SK-N-MC (cell line): ENCODE measurements at regions not wholly inside any gene's neighbourhood (a gene's known extent, or its start where the extent isn't known, plus 50 kb on each side); places are given as distances from the start of the nearest gene placed in this dataset.

Source experiments
- EZH2 ChIP-seq: fragments of 200-600 bp; sonication (generic); IDR thresholded peaks from one replicate; pipeline ENCODE4 v1.6.1; 2017; ENCODE audit warnings: antibody characterized with exemption
- POLR2AphosphoS5 ChIP-seq: IDR thresholded peaks from 2 replicates; pipeline ENCODE4 v1.6.1; 2012; ENCODE audit warnings: mild to moderate bottlenecking, low read depth, low read length, borderline replicate concordance

GRCh38 chr2:182605166-182605565 lies 110.9 kb upstream of the DNAJC10 start:
- TF ChIP-seq EZH2 = no peak
- TF ChIP-seq POLR2AphosphoS5 = no peak
